Stimulated activated CD8-positive, alpha-beta memory T cell treated with anti-CD3 and anti-CD28 coated beads, Interleukin-7, amount 100 ng/mL, for 4 hours (primary cell): ENCODE measurements at regions not wholly inside any gene's neighbourhood (a gene's known extent, or its start where the extent isn't known, plus 50 kb on each side); places are given as distances from the start of the nearest gene placed in this dataset.

Experiments
- DNase-seq, 2 donors: peaks; one replicate each; pipeline ENCODE4 v3.0.0-alpha.2; 2020; ENCODE audit warnings: low read depth in 2 of 2

DNA sequence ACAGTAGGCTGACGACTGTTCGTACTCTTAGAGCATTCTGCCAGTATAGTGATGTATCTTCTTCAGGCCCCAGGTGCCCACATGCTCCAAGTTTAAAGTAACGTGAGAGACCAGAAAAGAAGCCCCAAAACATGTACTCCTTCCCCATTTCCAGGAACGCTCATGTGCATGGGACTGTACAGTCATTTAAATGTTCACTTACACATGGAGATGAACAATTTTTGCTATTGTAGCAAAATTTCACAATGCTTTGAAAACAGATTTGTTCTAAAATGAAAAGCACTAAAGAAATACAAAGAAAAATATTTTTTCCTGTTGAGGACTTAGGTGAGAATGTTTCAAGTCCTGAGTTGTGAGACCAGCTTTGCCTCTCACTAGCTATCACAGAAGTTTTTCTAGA lies 269.3 kb upstream of the PRDM1 start:
- DNase-seq, result no peak

DNA sequence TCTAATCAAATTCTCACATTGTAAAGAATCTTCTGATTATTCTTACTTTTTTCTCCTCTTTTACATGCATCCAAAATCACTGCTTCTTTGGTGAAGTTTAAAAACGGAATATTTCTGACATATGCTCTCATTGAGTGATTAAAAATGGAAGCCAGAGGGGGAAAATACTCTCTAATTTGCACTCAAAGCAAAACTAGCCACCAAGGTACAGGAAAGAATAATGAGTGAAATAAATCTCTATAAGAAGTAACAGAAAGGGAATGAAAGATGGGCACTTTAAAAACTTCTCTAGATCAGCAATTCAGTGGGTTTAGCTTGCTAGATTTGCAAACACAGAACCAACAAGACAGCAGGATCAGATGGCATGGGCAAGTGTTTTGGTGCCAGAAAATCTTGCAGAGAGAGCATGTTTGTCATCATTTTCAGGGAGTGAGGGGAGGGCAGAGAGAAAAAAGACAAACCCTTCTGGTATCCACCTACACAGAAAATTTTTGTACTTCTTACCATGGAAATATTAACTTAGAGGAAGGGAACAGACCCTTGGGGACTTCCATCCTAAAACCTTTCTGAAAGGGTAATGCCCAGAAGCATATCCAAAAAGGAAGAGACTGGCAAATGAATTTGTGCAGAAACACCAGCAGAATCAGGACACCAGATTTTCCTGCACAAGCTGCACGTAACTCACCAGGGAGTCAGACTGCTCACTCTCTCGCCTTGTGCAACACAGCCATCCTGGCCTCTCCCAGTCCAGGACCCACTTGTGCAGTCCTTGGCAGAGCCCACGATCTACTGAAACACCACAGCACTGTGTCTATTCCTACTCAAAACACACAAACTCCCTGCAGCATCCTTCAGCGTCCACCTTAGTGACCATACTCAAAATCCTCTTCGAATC lies 270.2 kb upstream of the PRDM1 start:
- no peak for DNase-seq

DNA sequence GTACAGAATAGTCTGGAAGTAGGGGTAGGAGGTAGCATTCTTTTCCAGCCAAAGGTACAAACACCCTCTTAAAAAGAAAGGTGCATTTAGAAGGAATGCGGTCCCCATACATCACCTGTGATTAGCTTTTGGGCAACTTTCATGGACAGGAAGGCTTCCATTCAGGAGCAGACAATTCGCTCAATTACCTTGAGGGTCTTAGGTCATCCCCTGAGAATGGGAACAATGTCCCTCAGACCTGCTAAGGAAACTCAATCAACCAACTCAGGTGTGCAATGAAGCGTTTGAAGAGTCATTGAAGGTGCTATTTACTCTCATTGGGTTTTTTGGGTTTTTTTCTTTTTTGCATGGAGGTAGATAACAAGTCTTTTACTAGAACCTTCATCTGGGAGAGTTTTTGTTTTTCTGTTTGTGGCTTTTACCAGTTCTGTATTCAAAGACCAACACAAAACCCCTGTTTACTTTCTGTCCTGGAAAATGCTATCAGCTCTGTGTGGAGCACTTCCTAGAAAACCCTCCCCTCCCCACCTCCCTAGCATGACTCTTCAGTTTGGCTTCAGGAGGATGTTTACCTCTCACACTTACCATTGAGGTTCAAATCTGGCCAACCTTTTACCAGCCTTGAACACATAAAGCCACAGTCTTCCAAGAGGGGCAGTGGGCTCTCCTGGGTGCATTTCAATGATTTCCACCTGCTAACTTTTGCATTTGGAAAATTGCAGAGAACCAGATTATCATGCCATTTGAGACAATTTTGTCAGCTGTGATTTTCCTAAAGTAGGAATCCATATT lies 271.2 kb upstream of the PRDM1 start:
- no peak for DNase-seq

DNA sequence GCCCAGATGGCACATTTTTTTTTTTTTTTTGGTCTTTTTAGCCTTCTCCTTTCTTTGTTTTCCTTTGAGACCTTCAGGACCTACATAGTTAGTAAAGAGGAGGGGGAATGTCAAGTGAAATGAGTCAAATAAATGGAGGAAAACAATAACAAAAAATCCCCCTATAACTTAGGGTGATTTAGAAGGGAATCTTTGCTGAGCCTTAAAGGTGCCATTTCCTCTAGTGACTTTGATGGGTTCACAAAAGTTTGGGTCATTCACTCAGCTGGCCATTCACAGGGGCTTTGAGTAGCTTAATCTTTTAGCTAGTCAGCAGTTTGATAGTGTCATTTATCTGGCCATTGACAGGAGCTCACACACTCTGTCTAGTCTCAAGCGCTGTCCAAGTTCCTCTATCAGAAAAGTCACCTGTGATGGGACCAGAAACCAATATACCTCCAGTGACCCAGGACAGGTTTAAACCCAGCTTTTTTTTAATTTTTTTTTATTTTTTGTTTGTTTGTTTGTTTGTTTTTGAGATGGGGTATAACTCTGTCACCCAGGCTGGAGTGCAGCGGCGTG lies 275.1 kb upstream of the PRDM1 start:
- no peak for DNase-seq

DNA sequence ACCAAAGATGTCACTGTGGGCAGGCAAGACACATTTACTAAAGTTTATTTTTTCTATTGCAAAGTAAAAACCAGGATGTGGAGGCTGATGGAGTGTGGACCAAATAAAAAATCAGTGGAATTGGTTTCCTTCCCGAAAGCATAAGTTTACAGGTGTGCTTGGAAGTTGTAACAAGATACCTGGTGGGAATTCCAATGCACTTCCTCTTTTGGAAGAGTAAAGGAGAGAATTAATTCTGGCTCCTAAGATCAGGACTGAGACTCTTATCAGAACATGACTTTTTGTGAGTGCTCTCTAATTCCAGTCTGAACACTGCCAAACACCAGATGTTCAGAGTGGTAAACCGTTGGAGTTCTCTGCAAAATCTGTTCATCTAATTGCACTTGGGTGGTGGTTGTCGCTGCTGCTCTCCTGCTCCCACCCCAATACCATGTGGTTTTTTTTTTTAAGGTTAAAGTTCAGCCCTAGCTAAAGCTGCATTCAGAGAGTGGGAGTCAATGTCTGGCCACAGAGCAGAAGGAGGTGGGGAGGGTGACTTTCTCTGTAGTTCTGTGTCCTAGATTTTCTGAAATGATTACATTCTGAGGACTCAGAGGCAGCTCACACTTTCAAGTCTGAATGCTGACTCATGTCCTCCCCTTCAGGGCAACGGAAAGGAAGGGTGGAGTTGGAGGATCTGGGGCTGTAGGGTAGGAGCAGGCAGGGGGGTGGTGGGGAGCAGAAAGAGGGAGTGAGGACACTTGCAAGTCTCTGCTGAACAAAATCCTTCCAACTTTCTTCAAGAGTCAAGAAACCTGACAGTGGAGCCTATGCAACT lies 275.8 kb upstream of the PRDM1 start:
- peak; percentile 27 to 47 for DNase-seq

DNA sequence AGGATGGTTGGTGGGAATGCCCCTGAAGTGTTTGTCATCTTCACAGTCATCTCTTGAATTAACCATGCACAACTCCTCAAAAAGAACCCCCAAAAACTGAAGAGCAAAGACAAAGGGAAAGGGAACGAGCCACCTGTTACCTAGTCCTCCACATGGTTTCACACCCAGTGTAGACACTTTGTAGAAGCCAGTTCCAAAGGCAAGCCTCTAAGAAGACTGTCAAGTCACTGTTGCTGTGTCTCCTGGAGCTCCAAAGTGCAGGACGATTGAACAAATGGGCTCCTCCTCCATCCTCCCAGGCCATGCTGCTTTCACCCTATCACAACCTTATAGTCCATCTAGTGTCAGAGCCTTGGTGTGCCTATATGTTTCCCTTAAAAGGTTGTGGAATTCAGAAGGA lies 277.6 kb upstream of the PRDM1 start:
- no peak for DNase-seq

DNA sequence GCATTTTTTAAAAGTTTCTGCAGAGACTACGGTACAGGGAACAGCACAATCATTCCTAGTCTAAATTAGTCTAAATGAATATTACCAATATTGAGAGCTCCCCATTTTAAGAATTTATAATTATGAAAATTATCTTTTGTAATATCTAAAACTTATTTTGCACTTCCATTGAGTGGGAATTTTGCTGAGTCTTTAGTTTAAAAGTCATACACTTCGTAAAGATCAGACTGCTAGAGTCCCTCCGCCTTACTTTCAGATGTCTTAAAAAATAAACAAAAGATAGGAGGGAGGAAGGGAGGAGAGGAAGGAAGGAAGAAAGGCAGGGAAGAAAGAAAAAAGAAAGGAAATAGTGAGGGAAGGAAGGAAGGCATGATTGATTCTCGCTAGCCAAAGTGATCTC lies 278.2 kb upstream of the PRDM1 start:
- DNase-seq, result no peak

DNA sequence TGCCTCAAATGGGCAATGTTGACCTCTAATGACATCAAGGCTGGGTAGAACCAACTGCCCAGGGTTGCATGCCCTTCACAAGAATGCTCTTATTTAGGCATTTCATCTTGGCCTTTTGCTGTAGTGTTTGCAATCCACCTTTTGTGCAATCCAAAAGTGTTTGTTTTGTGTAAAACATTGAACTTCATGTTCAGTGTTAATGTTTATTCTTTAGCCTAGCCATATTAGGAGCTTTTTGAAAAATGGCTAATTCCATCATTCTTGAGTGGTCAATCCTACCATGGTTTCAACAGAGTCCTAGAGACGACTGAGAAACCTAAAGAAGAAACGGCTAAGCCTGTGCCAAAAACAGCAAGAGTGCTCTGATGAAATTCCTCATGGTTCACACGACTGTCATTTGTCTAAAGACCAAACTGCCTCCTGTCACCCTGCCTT lies 279.6 kb upstream of the PRDM1 start:
- no peak for DNase-seq

DNA sequence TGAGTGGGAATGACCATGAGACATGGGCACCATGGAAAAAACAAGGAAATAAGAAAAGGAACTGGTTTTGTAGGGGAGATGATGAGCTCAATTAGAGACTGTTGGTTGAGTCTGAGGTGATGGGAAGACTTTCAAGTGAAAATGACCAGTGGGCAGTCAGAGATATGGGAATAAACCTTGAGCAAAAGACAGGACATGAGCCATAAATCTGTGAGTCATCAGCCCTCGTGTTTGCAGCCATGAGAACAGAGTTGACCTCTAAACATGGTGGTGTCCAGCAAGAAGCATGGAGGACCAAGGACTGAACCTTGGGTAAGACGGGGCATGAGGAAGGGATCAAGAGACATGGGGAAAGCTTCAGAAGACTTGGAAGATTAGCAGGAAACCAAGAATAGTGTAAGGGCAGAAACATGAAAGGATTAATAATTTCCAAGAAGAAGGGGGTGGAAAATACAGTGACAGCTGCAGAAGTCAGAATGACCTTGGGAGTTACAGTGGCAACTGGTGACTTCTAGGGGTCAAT lies 280.6 kb upstream of the PRDM1 start:
- no peak for DNase-seq

DNA sequence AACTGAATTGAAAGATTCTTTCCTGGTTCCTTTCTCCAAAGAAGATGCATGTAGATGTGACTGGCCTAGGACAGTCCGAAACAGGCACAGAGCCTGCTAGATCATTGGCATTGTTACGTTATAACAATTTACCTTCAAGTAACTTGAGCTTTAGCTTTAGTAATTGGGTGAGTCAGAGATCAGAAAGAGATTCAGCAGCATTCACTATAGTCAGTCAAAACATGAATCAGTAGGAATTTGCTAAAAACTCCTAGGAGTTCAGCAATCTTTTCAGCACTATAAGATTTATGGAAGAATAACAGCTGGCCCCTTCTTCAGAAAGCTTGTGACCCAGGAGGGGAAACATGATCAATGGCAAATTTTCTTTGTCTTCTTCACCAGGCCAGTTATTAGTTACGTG lies 281.7 kb upstream of the PRDM1 start:
- DNase-seq, result no peak

DNA sequence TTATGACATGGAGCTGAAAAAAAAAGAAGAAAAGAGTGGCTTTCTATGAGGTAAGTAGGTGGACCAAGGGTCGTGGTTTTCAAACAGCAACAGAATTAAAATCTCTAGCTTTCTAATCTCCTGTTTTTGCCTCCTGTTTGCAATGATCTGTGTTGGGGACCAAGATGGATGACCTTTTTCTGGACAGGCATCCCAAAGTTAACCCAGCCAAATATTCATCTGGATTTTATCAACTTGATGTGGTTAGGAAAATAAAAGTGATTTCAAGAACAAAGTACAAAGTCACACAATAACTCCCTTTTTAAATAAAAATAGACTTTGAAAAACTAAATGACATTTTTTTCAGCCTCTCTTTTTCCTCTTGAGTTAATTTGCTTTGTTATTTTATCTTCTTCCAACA lies 282.1 kb upstream of the PRDM1 start:
- no peak for DNase-seq

DNA sequence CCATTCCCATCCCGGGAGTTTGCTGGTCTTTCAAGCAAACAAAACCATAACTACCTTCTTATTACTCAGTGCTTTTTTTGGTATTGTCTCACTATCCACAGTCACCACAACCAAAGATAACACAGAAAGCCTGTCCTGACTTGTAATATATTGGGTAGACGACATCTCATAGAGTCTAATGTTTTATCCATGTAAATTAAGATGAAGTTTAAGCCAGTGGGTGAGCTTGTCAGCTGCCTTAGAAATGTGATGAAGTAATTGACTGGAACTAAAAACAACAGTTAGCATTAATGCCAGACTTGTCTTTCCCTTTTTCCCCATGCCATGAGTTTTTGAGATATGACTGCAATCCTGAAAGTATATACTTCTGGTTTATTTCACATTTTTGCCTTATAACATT lies 282.7 kb upstream of the PRDM1 start:
- no peak for DNase-seq

DNA sequence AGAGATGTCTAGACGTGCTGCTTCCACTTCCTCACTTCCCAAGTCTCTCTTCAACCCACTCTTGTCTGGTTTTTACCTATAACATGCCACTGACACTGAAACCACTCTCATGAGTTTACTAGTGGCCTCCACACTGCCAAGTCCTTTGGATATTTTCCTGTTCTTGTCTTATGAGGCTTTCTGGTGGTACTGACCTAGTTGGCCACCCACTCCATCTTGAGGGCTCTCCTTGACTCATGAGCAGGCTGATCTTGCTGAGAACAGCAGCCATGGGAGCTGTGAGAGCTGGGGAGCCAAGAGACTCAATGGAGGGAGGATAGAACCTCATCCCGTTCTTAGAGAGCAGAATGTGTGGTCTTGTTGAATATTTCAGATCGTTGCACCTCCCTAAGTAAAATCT lies 283.4 kb upstream of the PRDM1 start:
- DNase-seq, result no peak

DNA sequence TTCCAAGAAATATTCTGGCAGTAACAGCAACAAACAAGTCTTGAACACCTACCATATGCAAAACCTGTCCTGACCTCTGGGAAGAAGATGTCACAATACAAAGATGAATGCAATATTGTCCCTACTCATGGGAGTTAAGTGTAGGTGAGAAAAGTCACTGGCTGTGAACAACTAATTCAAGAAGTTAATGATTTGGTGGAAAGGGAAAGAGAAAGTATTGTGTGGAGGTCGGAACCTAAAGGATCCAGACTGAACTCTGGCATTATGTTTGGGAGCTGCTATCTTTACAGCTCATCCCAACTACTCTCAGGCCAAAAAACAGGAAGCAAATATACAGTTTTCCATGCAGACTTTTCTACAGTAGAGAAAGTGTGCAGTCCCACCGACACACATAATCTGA lies 285.3 kb upstream of the PRDM1 start:
- no peak for DNase-seq

DNA sequence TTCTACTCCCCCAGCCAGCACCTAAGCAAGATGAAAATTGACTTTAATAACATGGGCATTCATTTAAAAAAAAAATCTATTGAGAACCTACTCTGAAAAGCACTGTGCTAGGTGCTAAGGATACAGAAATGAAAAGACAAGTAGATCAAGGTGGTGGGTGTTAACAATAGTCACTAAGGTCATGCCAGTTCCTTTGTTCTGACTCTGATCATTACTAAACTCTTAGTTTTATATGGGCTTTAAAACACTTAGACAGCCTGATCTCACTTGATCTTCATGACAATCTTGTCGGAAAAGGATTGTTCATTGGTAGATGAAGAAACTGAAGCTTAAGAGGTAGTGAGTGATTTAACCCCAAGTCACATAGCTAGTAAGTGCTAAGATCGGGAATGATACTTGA lies 285.7 kb upstream of the PRDM1 start:
- DNase-seq, result no peak

DNA sequence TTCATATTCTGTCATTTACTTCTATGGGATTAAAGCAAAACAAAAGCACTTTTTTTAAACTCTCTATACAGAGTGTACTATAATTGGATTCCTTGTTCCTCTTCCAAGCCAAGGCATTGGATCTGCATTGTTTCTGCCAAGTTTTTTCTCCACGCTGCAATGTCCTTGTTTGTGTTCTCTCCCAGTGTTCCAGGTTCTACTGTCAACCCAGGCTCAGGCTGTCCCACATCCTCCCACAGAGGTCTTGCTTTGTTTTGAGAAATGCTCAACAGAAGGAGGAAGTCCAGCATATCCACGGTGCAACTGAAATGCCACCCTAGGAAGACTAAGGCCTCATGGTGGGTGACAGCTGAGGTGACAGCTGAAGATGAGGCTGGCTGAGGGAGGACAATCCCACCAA lies 287.1 kb upstream of the PRDM1 start:
- DNase-seq, result no peak

DNA sequence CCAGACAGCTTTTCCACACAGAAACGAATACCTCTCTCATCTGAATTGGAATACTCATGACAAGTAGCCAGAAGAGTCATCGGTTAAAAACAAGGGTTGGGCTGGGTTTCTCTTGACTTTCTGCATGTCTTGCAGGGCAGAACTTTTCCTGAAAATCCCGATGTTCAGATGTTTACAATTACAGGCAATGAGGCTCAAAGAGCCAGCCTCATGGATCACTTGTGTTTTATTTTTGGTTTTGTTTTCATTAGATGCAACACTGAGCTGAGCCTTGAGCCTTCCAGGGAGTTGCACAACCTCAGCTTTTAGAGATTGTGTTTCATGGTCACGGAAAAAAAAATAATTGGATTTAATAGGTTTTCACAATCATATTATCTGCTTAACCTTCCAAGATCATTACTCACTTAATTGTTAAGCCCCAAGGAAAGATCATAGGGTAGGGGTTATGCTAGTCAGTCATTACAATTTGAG lies 288.1 kb upstream of the PRDM1 start:
- no peak for DNase-seq

DNA sequence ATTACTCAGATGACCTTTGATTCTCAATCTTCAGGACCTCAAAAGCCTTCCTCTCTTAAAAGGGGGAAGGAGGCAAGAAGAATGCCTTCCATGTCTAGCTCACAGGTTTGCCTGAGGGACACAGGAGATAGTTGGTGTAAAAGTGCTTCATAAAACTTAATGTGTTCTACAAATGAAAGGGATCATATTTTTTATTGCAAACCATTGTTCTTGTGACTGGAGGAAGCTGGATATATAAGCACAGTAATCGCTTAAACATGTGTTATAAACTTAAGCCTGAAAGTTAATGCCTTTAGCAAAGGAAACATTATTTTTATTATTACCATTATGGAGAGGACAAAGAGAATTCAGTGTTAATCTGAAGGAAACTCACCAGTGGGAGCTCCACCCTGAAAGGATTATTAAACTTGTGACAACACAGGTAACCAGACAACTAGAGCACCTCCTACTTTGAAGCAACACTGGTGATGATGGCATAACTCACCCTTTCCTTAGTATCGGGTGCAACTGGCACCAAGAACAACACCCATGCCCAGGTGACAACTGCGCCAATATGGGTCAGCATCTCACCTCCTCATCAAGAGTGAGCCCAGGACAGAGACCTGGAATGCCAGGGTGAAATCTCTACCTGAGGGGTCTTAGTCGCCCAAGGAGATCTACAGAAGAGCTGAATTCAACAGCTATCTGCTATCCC lies 288.7 kb upstream of the PRDM1 start:
- DNase-seq, result no peak

DNA sequence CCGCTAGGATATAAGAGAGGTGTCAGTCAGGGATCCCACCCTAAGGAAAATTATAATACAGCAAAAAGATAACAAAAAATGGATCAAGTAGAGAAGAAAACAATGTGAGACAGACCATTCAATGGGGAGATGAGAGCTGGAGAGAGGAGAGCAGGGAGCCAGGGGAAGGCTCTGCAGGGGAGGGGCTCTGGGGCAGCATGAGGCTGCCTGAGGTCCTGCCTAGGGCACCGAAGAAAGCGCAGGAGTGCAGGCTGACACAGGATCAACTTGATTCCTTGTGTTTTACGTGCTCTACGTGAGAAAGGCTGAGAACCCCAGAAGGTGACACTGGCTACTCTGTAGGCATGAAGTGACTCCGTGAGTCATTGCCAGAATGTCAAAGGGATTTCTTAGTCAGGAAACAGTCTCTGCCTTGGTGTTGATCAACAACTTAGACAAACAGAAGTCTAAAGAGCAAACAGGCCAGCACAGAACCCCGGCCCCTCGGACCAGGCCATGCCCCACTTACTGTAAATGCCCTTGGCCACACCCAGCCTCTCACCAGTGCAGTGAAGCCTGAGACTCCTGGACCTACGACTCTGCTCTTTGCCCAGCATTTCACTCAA lies 290.1 kb upstream of the PRDM1 start:
- DNase-seq, result no peak

DNA sequence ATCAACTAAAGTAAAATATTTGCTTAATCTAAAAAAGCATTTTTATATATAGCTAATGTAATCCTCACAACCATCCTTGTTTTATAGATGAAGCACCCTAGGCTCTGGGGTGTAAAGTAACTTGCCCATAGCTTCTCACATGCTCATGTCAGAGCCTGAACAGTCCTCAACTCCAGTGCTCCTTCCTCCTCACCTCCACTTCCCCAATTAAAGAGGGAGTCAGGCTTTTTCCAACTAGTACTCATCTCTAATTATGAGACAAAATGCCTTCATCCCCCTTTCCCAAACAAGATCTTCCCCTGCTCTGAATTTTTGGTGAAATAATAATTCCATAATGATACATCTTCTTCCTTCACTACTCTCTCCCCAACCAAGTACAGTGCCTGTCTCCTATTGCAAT lies 290.8 kb upstream of the PRDM1 start:
- DNase-seq, result no peak

DNA sequence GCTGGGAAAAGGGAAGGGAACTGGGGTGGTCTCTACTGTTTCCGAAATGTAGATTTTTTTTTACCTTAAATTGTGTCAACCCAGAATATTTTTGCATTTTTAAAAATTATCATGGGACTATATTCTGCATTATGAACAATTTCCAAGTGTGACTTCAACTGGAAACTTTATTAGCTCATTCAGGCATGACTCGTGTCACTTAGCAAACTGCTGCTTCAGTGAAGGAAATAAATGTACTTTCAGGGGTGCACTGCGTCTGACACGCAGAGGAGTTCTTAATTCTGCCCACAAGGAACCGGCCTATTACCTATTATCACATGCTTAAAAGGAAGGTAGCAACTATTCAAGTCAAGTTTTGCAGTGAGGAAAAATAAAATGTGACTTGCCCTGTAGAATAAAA lies 291.3 kb upstream of the PRDM1 start:
- no peak for DNase-seq
